GM12875 (cell line): ENCODE measurements at regions not wholly inside any gene's neighbourhood (a gene's known extent, or its start where the extent isn't known, plus 50 kb on each side); places are given as distances from the start of the nearest gene placed in this dataset.
"Not testable (repeated sequence)": the region's sequence is repeated elsewhere in the genome, so short reads cannot be mapped to it uniquely, and the experiment has no call there.

Source experiments
- H3K4me3 ChIP-seq: one replicate; pipeline ENCODE4 v1.5.1; 2011; ENCODE audit warnings: low read depth, low read length, control low read depth
- CTCF ChIP-seq: IDR thresholded peaks from 2 replicates; pipeline ENCODE4 v1.5.1; 2011; ENCODE audit warnings: low read depth, mild to moderate bottlenecking, control low read depth, inconsistent platforms, low read length, moderate library complexity, borderline replicate concordance; ENCODE audit not compliant: insufficient read depth

- TF ChIP-seq CTCF = no peak
- H3K4me3 ChIP-seq = no peak overlapping the region
Observed at GRCh38 chr3:81199587-81199986, 561.9 kb downstream of the GBE1 start.

GRCh38 chr3:81198756-81199155, 562.7 kb downstream of the GBE1 start:
- TF ChIP-seq CTCF = no peak
- no peak overlapping the region for H3K4me3 ChIP-seq

GRCh38 chr3:81198216-81198615, 563.2 kb downstream of the GBE1 start:
- no peak overlapping the region for H3K4me3 ChIP-seq
- no peak for TF ChIP-seq CTCF

GRCh38 chr3:81197386-81197785, 564.1 kb downstream of the GBE1 start:
- TF ChIP-seq CTCF = no peak
- H3K4me3 ChIP-seq = no peak overlapping the region

- no peak for TF ChIP-seq CTCF
- no peak overlapping the region for H3K4me3 ChIP-seq
Observed at GRCh38 chr3:81195478-81195877, 566.0 kb downstream of the GBE1 start.

GRCh38 chr3:81186412-81186811, 575.0 kb downstream of the GBE1 start:
- no peak overlapping the region for H3K4me3 ChIP-seq
- no peak for TF ChIP-seq CTCF

GRCh38 chr3:81182086-81182875, 579.2 kb downstream of the GBE1 start:
- H3K4me3 ChIP-seq = not testable (repeated sequence)
